Progenitor cell of endocrine pancreas (in vitro differentiated cells): ENCODE measurements at regions not wholly inside any gene's neighbourhood (a gene's known extent, or its start where the extent isn't known, plus 50 kb on each side); places are given as distances from the start of the nearest gene placed in this dataset.
"Not testable (repeated sequence)": the region's sequence is repeated elsewhere in the genome, so short reads cannot be mapped to it uniquely, and the experiment has no call there.

Source experiments
- DNase-seq: peaks from one replicate; pipeline ENCODE4 v3.0.0; 2021; ENCODE audit warnings: low spot score; ENCODE audit not compliant: unreplicated experiment
- H3K27ac Mint-ChIP-seq: 2 replicates; pipeline ENCODE4 v1.8.0; 2021; ENCODE audit warnings: mild to moderate bottlenecking, moderate library complexity, mixed read lengths
- H3K27me3 Mint-ChIP-seq: 2 replicates; pipeline ENCODE4 v1.8.0; 2021; ENCODE audit warnings: mixed read lengths
- H3K36me3 Mint-ChIP-seq: 2 replicates; pipeline ENCODE4 v1.8.0; 2022; ENCODE audit warnings: mixed read lengths; ENCODE audit not compliant: insufficient read depth
- H3K4me1 Mint-ChIP-seq: 2 replicates; pipeline ENCODE4 v1.8.0; 2021; ENCODE audit warnings: low read depth, mixed read lengths
- H3K4me3 Mint-ChIP-seq: 2 replicates; pipeline ENCODE4 v1.8.0; 2021; ENCODE audit warnings: low read depth, mild to moderate bottlenecking, moderate library complexity, mixed read lengths
- H3K9me3 Mint-ChIP-seq: 2 replicates; pipeline ENCODE4 v1.8.0; 2021; ENCODE audit warnings: low read depth, mixed read lengths
- CTCF ChIP-seq: fragments of 200-600 bp; sonication (generic); IDR thresholded peaks from one replicate; pipeline ENCODE4 v1.5.0; 2021; ENCODE audit warnings: antibody characterized with exemption, mild to moderate bottlenecking; ENCODE audit not compliant: unreplicated experiment

- H3K27me3 Mint-ChIP-seq: no peaks in the 10 kb centered on the region
- H3K9me3 Mint-ChIP-seq: no peaks in the 10 kb centered on the region
- no peak for DNase-seq
- H3K4me1 Mint-ChIP-seq: peaks cover 2% of the 10 kb centered on the region
- TF ChIP-seq CTCF: no peak
- H3K4me3 Mint-ChIP-seq: no peak overlapping the region
- H3K27ac Mint-ChIP-seq: no peak overlapping the region
- peaks cover 7% of the 10 kb centered on the region for H3K36me3 Mint-ChIP-seq
Observed at GRCh38 chr17:45643591-45643990, 140.5 kb upstream of the CRHR1 start.

- not testable (repeated sequence) for H3K4me1 Mint-ChIP-seq, H3K4me3 Mint-ChIP-seq, H3K27me3 Mint-ChIP-seq, H3K9me3 Mint-ChIP-seq, H3K36me3 Mint-ChIP-seq, DNase-seq, H3K27ac Mint-ChIP-seq
Observed at GRCh38 chr17:45644637-45645036, 139.5 kb upstream of the CRHR1 start.

DNA sequence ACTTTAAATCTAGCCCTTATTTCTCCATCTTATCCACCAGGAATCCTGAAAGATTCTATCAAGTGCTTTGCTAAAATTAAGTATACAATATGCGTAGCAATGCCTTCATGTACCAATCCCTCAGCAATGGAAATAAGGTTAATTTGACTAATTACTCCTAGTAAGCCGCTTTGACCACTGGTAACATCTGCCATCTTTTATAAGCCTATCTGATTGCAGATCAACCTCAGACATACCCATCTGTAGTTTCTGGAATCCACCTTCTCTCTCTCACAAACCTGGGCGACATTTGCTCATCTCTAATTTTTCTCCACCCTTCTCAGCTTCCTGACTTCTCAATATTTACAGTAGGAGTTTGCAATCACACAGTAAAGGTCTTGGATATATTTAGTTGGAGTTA, 138.8 kb upstream of the CRHR1 start:
- Mint-ChIP-seq H3K27me3 (no peaks in the 10 kb centered on the region), H3K4me3 (no peak overlapping the region), H3K4me1 (peaks cover 2% of the 10 kb centered on the region), H3K27ac (no peak overlapping the region), H3K9me3 (no peaks in the 10 kb centered on the region), H3K36me3 (peaks cover 2% of the 10 kb centered on the region)
- TF ChIP-seq CTCF: no peak
- no peak for DNase-seq

GRCh38 chr17:45646288-45646988, 137.7 kb upstream of the CRHR1 start:
- no peak for TF ChIP-seq CTCF
- Mint-ChIP-seq H3K27me3 (no peaks in the 10 kb centered on the region), H3K9me3 (no peaks in the 10 kb centered on the region), H3K27ac (peak overlapping the region; percentile 29), H3K36me3 (no peaks in the 10 kb centered on the region), H3K4me1 (peaks cover 2% of the 10 kb centered on the region), H3K4me3 (no peak overlapping the region)
- no peak for DNase-seq

DNA sequence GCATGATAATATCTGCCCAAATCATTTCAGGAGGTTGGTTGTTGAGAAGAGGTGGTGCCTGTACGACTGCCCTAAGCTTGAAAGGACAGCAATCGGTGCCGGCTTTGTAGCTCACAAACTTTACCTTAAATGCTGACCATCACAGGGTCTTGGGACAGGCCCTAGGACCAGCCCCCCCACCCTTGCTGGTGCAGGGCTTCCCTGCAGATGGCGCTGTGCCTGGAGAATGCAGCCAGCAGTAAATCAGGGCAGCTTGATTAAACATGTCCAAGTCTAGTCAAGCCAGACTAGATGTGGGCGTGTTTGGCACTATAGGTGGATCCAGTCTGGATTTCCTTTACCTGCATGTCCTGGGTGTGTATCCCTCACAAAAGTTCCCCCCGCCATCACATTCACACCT, 135.5 kb upstream of the CRHR1 start:
- no peak for DNase-seq
- H3K36me3 Mint-ChIP-seq: no peaks in the 10 kb centered on the region
- no peaks in the 10 kb centered on the region for H3K27me3 Mint-ChIP-seq
- H3K27ac Mint-ChIP-seq: no peak overlapping the region
- peaks cover 2% of the 10 kb centered on the region for H3K4me1 Mint-ChIP-seq
- no peak for TF ChIP-seq CTCF
- H3K4me3 Mint-ChIP-seq: no peak overlapping the region
- H3K9me3 Mint-ChIP-seq: no peaks in the 10 kb centered on the region

- no peak for TF ChIP-seq CTCF
- no peak overlapping the region for H3K4me3 Mint-ChIP-seq
- H3K4me1 Mint-ChIP-seq: peaks cover 2% of the 10 kb centered on the region
- DNase-seq: no peak
- no peaks in the 10 kb centered on the region for H3K27me3 Mint-ChIP-seq
- H3K9me3 Mint-ChIP-seq: no peaks in the 10 kb centered on the region
- H3K27ac Mint-ChIP-seq: no peak overlapping the region
- no peaks in the 10 kb centered on the region for H3K36me3 Mint-ChIP-seq
Observed at GRCh38 chr17:45649796-45650195, 134.3 kb upstream of the CRHR1 start.
